Endothelial cell (in vitro differentiated cells): ENCODE measurements at regions not wholly inside any gene's neighbourhood (a gene's known extent, or its start where the extent isn't known, plus 50 kb on each side); places are given as distances from the start of the nearest gene placed in this dataset.

Experiments used
- DNase-seq: peaks from one replicate; pipeline ENCODE4 v3.0.0; 2021; ENCODE audit warnings: low spot score
- H3K27ac Mint-ChIP-seq: one replicate; pipeline ENCODE4 v1.8.0; 2021; ENCODE audit warnings: mixed read lengths, inconsistent platforms; ENCODE audit not compliant: unreplicated experiment
- H3K27me3 Mint-ChIP-seq: one replicate; pipeline ENCODE4 v1.8.0; 2021; ENCODE audit warnings: mild to moderate bottlenecking, moderate library complexity, mixed read lengths, inconsistent platforms; ENCODE audit not compliant: unreplicated experiment
- H3K36me3 Mint-ChIP-seq: one replicate; pipeline ENCODE4 v1.8.0; 2021; ENCODE audit warnings: mild to moderate bottlenecking, low read depth, mixed read lengths, inconsistent platforms; ENCODE audit not compliant: unreplicated experiment
- H3K4me1 Mint-ChIP-seq: one replicate; pipeline ENCODE4 v1.8.0; 2021; ENCODE audit warnings: mild to moderate bottlenecking, mixed read lengths, inconsistent platforms; ENCODE audit not compliant: unreplicated experiment
- H3K4me3 Mint-ChIP-seq: one replicate; pipeline ENCODE4 v1.8.0; 2021; ENCODE audit warnings: mild to moderate bottlenecking, mixed read lengths, inconsistent platforms; ENCODE audit not compliant: unreplicated experiment
- H3K9me3 Mint-ChIP-seq: one replicate; pipeline ENCODE4 v1.8.0; 2021; ENCODE audit warnings: mixed read lengths, inconsistent platforms; ENCODE audit not compliant: unreplicated experiment
- TF ChIP-seq, protein P1 (sequence below): fragments of 200-600 bp; sonication (generic); IDR thresholded peaks from one replicate; pipeline ENCODE4 v1.5.0; 2021; ENCODE audit warnings: antibody characterized with exemption; ENCODE audit not compliant: unreplicated experiment

DNA sequence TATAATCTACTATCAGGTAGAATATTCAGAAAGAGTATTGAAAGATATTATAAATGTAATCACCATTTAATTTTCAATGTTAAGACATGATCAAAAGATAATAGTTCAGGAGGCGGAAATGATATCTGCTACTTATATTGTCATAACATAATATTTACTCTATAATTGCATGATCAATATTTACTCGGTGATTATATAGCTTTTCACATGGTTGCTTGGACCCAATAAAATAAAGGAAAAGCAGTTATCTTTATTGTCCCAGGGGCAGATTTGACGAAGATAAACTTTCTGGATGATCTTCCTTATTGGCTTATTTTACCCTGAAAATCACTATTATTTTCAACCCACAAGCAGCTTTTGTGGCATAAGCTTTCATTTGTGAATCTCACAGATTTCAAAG is 350.4 kb downstream of the HACE1 start:
- TF ChIP-seq, protein P1, sequence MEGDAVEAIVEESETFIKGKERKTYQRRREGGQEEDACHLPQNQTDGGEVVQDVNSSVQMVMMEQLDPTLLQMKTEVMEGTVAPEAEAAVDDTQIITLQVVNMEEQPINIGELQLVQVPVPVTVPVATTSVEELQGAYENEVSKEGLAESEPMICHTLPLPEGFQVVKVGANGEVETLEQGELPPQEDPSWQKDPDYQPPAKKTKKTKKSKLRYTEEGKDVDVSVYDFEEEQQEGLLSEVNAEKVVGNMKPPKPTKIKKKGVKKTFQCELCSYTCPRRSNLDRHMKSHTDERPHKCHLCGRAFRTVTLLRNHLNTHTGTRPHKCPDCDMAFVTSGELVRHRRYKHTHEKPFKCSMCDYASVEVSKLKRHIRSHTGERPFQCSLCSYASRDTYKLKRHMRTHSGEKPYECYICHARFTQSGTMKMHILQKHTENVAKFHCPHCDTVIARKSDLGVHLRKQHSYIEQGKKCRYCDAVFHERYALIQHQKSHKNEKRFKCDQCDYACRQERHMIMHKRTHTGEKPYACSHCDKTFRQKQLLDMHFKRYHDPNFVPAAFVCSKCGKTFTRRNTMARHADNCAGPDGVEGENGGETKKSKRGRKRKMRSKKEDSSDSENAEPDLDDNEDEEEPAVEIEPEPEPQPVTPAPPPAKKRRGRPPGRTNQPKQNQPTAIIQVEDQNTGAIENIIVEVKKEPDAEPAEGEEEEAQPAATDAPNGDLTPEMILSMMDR = no peak
- Mint-ChIP-seq H3K4me3 (no peak overlapping the region), H3K27me3 (peaks cover 6% of the 10 kb centered on the region), H3K4me1 (no peaks in the 10 kb centered on the region), H3K9me3 (no peaks in the 10 kb centered on the region), H3K36me3 (no peaks in the 10 kb centered on the region), H3K27ac (no peak overlapping the region)
- no peak for DNase-seq

DNA sequence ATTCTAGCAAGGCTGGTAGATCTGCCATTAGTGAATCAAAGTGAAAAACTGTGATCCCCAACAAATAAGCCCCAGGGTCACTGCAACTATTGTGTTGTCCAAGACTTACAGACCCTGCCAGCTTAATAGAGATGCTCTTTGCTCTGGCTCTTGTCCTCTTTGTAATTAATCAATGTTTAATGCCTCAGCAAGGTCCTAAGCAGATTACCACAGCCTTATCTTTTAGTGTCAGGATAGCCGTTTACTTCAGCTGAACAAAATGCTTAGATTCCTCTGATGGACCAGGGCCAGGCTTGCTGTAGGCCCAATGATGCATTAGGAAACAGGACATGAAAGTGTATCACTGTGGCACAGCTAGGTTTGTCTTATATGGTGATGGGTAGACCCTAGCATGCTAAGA is 353.3 kb downstream of the HACE1 start:
- Mint-ChIP-seq H3K4me3 (no peak overlapping the region), H3K36me3 (no peaks in the 10 kb centered on the region), H3K4me1 (no peaks in the 10 kb centered on the region), H3K27me3 (no peaks in the 10 kb centered on the region), H3K27ac (no peak overlapping the region), H3K9me3 (no peaks in the 10 kb centered on the region)
- TF ChIP-seq, protein P1 = no peak
- no peak for DNase-seq

DNA sequence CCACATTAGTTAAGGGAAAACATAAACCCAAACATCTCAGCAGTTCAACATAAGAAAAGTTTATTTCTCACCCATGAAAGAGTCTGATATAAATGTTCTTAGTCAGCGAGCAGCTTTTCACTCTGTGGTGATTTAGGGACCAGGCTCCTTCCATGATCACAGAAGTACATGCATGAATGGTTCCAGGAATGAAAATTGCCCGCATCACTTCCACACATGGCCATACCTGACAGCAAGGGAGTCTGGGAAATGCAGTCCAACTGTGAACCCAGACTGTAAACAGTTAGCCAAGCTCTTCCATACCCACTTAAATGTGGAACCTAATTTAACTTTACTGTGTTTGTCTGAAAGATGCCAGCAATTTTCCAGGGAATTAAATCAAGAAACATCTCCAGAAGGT is 353.9 kb downstream of the HACE1 start:
- Mint-ChIP-seq H3K27me3 (no peaks in the 10 kb centered on the region), H3K27ac (no peak overlapping the region), H3K9me3 (no peaks in the 10 kb centered on the region), H3K36me3 (no peaks in the 10 kb centered on the region), H3K4me1 (peaks cover 2% of the 10 kb centered on the region), H3K4me3 (no peak overlapping the region)
- DNase-seq = no peak
- TF ChIP-seq, protein P1 = no peak

DNA sequence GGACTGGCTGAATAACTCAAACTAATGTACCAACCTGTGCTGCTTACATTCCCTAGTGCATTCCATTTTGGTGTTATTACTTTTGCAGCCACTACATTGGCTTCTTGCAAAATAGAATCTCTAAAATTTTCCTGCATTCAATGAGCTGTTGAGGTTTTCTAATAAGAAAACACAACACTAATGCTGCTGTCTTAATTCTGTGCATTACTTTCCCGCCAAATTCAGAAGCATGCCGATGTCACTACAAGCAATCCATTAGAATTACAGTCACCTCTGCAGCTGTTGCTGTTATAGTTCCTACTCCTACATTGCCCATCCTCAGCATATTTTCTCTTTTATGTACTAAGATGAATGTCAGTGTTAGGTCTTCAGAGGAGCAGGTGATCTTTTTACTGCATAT is 359.5 kb downstream of the HACE1 start:
- peaks cover 7% of the 10 kb centered on the region for H3K4me1 Mint-ChIP-seq
- TF ChIP-seq, protein P1 = no peak
- H3K27me3 Mint-ChIP-seq = no peaks in the 10 kb centered on the region
- no peaks in the 10 kb centered on the region for H3K9me3 Mint-ChIP-seq
- no peaks in the 10 kb centered on the region for H3K36me3 Mint-ChIP-seq
- no peak overlapping the region for H3K4me3 Mint-ChIP-seq
- no peak overlapping the region for H3K27ac Mint-ChIP-seq
- no peak for DNase-seq

DNA sequence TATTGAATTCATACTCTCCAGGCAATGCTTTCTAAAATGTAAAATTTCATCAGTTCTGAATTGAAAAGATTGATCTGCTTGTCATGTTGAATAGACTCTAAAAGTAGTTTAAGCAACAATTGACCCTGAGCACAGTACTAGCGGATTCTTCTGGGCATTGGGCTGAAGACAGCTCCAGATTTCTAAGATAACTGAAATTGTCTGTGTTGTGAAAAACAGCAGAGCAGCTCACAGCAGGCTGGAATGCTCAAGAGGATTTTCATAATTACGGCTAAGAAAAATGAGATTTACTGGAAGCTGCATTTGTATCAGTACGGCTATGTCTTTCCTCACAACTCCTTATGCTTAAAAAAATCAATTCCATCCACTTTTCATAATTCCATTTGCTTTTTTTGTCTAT is 373.7 kb downstream of the HACE1 start:
- TF ChIP-seq, protein P1 = no peak
- Mint-ChIP-seq H3K36me3 (no peaks in the 10 kb centered on the region), H3K9me3 (no peaks in the 10 kb centered on the region), H3K4me1 (no peaks in the 10 kb centered on the region), H3K27ac (no peak overlapping the region), H3K27me3 (no peaks in the 10 kb centered on the region), H3K4me3 (no peak overlapping the region)
- no peak for DNase-seq
